Medulla oblongata (tissue), 1 donor: ENCODE measurements at regions not wholly inside any gene's neighbourhood (a gene's known extent, or its start where the extent isn't known, plus 50 kb on each side); places are given as distances from the start of the nearest gene placed in this dataset.
"Not testable (repeated sequence)": the region's sequence is repeated elsewhere in the genome, so short reads cannot be mapped to it uniquely, and the experiment has no call there.

ENCODE experiments used
- DNase-seq: peaks from one replicate; pipeline ENCODE4 v3.0.0-alpha.2; 2015; ENCODE audit errors: extremely low spot score

DNA sequence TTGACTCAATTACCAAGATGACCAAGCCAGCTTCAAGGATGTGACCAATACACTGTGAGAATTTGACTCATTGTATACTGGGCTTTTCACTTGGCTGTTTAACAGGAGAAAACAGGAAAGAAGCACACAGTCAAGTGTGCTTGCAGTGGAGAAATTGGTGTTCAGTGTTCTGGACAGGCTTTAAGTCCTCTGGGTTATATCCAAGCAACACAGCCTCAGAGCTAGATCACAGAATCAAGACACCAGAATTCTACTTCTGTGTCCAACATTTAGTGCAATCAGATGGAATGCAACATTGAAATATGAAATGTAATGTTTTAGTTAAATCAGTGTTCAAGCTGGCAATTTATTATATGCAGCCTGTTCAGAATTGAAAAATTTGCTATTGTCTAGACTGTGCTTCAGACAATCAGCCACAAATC, 694.4 kb downstream of the LTN1 start:
- DNase-seq: no peak

DNA sequence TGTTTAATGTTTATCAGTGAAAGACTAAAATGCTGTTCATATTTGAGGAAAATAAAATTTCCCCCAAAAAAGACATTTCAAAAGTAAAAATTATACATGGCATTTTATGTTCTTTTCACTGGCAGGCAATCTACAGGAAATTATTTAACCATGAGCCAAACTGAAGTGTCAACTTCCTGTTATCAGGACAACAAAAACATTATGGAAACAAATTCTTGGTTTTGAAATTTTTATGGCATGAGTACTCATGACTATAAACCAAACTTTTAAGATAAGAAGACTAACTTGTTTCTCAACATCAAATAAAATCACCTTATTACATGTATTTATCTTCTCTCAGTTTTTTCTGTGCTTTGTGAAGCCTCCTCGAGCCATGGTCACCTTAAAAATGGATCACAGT, 698.6 kb downstream of the LTN1 start:
- no peak for DNase-seq

GRCh38 chr21:28283641-28284490, 708.8 kb downstream of the LTN1 start:
- DNase-seq: no peak

DNA sequence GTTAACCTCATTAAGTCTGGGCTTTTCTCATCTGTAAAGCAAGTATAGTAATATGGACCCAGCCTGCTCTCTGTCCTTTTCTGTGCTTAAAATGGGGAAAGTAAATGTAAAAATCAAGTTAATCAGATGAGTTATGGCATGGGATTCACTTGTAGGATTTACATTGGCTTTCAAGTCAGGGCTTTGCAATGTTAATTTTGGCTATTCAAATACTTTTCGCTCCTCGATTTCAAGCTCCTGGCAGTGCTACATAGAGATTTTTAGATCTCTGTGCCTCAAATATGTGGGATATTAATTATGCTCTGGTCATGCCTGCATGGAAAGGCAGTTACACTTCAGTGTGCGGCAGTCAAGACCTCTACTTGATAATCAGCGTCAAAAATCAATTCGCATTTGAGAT, 709.8 kb downstream of the LTN1 start:
- DNase-seq: no peak

GRCh38 chr21:28281357-28281756, 711.3 kb downstream of the LTN1 start:
- not testable (repeated sequence) for DNase-seq

- DNase-seq: no peak
Observed at GRCh38 chr21:28280611-28281010, 712.1 kb downstream of the LTN1 start.

GRCh38 chr21:28277324-28277723, 715.4 kb downstream of the LTN1 start:
- no peak for DNase-seq

- DNase-seq: no peak
Observed at GRCh38 chr21:28272272-28272992, 720.2 kb downstream of the LTN1 start.

GRCh38 chr21:28269173-28269572, 723.5 kb downstream of the LTN1 start:
- no peak for DNase-seq

GRCh38 chr21:28268685-28269084, 724.0 kb downstream of the LTN1 start:
- no peak for DNase-seq

GRCh38 chr21:28267449-28267848, 725.2 kb downstream of the LTN1 start:
- DNase-seq: no peak

DNA sequence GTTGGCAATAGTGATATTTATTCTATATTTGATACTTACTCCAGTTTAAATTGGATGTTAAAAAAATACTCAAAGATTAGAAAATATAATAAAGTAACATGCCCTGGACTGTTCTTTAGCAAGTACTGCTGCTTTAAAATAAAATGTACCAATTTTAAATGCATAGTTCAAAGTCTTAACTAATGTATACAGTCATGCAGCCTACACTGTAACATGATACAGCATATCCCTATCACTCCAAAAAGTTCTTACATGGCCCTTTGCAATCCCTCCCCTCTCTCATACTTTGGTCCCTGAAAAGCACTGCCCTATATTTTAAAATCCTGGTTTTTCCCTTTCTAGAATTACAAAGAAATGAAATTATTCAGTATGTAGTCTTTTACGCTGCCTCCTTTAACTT, 726.6 kb downstream of the LTN1 start:
- DNase-seq: no peak

DNA sequence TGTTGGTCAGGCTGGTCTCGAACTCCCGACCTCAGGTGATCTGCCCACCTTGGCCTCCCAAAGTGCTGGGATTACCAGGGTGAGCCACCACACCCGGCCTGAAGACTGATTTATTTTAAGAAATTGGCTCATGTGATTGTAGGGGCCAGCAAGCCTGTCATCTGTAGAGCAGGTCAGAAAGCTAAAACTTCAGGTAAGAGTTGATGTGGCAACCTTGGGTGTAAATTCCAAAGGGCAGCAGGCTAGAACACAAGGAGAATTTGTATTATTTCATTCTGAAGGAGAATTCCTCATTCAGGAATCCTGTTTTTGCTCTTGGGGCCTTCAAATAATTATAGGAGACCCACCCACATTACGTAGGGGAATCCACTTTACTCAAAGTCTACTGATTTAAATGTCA, 728.7 kb downstream of the LTN1 start:
- DNase-seq: no peak

- DNase-seq: no peak
Observed at GRCh38 chr21:28261298-28261697, 731.4 kb downstream of the LTN1 start.

GRCh38 chr21:28257276-28257675, 735.4 kb downstream of the LTN1 start:
- no peak for DNase-seq

DNA sequence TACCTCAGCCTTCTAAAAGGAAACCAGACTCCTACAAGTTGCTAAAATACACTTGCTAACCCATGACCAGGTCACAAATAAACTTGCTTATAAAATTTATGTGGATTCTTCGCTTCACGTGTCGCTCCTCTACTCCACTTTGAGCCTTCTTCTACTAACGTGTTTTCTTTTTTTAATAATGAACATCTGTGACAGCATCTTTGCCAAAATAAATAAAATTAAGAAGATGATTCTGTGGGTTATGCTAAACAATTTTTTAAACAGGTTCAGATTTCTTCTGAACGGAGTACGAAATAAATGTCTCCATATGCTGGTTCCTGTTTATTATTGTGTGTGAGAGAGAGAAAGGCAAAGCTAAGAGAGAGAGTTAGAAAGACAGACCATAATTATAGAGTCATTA, 735.8 kb downstream of the LTN1 start:
- no peak for DNase-seq

DNA sequence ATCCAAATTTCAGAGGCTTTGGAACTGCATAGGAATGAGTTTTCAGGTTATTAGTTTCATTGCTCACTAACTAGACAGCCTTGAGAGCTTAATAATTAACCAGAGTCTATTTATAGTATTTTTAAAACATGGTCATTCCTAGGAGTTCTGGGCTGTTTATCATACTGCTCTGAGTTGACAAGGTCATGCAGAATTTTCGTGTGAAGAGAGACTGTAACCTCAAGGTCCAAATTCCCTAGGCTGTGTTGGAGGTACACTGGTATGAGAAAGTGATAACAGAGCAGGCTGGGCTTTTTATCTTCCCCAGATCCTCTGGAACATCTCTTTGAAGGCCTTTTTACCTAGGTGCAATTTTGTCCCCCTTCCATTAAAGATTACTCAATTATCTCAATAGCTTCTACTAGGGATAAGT, 736.3 kb downstream of the LTN1 start:
- DNase-seq: no peak

GRCh38 chr21:28253961-28254360, 738.7 kb downstream of the LTN1 start:
- DNase-seq: no peak

DNA sequence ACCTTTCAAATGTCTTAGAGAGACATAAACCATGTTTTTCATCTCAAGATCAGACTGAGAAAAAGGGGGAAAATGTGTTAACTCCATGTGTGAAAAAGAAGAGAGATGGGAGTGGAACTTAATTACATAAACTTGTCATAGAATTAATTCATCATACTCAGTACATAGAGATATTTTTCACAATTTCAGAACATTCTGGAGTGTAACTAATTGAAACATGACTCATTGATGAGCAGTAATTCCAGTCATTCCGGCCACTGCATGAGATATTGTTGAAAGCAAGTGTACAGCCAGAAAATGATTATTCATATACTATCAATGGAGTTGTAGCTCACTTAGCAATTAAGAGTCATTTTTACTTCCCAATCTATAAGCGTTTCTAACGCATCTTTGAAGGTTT, 739.3 kb downstream of the LTN1 start:
- DNase-seq: no peak

DNA sequence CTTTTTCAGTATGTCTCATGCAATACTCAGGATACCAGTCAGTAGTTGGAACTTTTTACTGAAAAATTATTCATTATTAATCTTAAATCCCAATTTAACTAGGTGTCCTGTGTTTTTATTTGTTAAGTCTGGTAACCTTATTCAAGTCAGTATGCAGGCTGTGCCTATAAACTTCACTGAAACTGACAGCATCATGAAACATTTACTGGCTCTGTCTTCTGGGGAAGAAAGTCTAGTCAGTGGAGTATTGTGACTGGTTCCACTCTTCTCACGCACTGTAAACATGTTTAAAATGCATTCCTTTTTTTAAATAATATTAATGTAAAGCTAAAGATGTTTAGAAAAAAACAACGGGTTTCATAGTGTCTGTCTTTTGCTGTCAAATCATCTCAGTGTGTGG, 739.7 kb downstream of the LTN1 start:
- no peak for DNase-seq

DNA sequence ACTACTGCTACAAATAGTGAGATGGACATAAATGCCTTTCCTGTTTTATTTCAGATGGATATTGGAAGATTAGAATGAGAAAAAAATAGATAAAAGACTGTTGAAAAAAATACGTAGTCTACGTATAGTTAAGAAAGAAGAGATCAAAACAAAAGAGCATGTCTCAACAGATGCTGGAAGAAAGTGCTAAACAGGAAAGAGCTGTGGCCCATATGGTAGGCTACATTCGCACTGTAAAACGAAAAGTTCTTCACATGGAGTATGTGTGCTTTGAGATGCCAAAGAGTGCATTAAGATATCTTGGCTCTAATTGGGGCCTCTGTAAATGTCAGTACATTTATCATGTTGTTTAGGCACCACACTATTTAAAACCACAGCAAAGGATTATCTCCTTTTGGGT, 741.7 kb downstream of the LTN1 start:
- no peak for DNase-seq

- DNase-seq: no peak
Observed at GRCh38 chr21:28247454-28248020, 745.1 kb downstream of the LTN1 start.

DNA sequence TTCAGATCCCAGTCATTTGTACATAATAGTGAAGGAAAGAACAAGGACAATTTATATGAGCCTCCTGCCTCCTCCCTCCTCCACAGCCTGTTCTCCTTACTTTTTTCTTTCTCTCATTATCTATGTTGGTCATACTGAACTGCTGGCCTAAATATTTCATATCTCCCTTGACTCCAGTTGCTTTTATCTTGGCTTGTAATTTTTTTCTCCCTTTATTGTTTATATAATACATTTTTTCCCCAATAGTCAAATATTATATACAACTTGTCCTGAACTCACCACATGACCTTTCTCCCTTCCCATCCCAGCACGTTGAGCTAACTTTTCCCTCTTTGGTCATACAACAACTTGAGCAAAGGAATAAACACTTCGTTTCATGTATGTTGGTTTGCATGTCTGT, 752.1 kb downstream of the LTN1 start:
- DNase-seq: no peak
